GM21528 (cell line): ENCODE measurements at regions not wholly inside any gene's neighbourhood (a gene's known extent, or its start where the extent isn't known, plus 50 kb on each side); places are given as distances from the start of the nearest gene placed in this dataset.
"Not testable (repeated sequence)": the region's sequence is repeated elsewhere in the genome, so short reads cannot be mapped to it uniquely, and the experiment has no call there.

Experiments used
- ATAC-seq: cut with Tn5 transposase; IDR thresholded peaks from one replicate; pipeline ENCODE4 v1.9.1; 2021; ENCODE audit warnings: mild to moderate bottlenecking, moderate library complexity; ENCODE audit not compliant: unreplicated experiment, low FRiP score

DNA sequence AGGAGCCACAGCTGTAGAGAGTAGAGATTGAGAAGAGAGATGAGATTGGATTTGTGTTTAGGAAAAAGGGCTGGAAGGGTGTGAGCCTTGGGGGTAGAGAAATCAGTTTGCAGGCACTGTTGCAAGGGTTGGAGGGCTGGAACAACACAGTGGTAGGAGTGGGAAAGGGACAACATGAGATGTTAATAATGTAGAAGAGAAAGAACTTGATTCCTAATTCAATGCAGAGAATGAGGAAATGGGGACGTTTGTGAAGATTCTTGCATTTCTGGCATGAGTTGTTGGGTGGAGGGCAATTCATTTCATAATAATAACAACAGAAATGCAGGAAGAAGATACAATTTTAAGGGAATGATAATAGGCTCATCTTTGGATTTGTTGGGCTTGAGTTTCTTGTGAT is 141.4 kb upstream of the TBX18 start:
- ATAC-seq = no peak

DNA sequence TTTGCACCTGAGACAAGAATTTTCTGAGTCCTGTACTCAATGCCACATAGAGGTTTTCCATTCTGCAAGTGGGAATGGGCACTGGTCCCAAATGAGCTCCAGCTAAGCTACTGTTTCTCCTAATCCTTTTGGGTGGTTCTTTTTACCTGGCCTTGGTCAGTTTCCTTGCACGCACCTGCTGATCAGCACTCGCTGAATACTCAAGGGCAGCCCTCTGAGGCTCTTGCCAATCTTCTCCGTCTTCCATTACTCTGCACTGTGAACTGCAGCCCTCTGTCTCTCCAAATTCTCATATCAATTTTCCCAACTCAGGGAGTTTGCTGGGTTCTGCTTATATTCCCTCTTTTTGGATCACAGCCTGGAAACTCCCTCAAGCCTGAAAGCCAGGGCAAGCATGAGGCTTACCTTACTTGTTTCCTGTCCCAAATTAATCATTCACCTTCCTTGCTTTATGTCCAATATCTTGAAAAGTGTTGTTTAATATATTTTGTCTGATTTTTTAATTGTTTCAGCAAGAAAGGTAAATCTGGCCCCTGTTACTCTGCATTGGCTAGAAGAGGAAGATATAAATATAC is 138.0 kb upstream of the TBX18 start:
- ATAC-seq = no peak

DNA sequence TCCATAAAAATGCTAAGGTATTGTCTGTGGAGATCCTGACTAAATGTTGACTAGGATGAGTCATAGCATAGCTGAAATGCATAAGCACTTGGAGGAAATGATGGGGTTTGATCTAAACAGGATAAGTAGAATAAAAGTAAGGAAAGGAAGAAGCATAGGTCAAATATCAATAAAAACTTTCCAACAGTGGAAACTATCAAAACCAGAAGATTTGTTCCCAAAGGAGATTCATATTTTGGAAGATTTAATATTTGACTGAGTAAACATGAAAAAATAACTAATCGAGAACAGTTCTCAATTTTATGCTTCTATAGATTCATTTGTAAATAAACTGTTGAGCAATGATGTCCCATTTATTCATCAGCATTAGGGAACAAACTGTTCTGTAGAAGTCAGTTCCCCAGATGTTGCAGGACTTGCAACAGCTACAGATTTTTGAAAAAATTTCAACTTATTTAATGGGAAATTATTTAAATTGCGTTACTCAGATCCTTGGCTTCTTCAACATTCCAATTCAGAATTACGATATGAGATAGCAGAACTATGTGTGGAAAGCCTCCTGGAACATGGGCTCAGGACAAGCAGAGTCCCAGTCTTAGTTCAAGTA is 133.7 kb upstream of the TBX18 start:
- ATAC-seq = no peak

DNA sequence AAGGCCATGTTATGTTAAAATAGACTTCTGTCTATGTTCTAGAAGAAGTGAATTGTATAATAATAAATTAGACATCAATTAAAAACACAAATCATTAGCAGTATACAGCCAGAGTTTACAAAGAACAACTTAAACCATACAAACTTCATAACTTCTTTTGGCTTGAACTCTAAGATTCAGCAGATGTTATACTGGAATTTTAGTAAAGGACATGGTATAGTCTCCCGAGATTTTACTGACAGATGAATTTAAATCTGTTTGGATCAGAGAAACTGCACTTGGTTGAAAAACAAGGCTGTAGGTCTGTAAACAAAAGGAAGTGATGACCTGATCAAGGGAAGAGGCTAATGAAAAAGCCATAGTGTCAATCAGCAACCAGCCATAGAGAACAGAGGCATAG is 132.6 kb upstream of the TBX18 start:
- no peak for ATAC-seq

GRCh38 chr6:84892671-84893070 is 128.3 kb upstream of the TBX18 start:
- no peak for ATAC-seq

GRCh38 chr6:84882768-84883766 is 118.7 kb upstream of the TBX18 start:
- ATAC-seq = no peak

DNA sequence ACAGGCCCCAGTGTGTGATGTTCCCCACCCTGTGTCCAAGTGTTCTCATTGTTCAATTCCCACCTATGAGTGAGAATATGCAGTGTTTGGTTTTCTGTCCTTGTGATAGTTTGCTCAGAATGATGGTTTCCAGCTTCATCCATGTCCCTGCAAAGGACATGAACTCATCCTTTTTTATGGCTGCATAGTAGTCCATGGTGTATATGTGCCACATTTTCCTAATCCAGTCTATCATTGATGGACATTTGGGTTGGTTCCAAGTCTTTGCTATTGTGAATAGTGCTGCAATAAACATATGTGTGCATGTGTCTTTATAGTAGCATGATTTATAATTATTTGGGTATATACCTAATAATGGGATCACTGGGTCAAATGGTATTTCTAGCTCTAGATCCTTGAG is 115.0 kb upstream of the TBX18 start:
- ATAC-seq = not testable (repeated sequence)

GRCh38 chr6:84877515-84878210 is 113.3 kb upstream of the TBX18 start:
- ATAC-seq = no peak

- no peak for ATAC-seq
Observed at GRCh38 chr6:84876723-84877514, 112.5 kb upstream of the TBX18 start.

GRCh38 chr6:84872996-84873723 is 108.8 kb upstream of the TBX18 start:
- ATAC-seq = no peak

GRCh38 chr6:84871925-84872324 is 107.5 kb upstream of the TBX18 start:
- ATAC-seq = no peak

DNA sequence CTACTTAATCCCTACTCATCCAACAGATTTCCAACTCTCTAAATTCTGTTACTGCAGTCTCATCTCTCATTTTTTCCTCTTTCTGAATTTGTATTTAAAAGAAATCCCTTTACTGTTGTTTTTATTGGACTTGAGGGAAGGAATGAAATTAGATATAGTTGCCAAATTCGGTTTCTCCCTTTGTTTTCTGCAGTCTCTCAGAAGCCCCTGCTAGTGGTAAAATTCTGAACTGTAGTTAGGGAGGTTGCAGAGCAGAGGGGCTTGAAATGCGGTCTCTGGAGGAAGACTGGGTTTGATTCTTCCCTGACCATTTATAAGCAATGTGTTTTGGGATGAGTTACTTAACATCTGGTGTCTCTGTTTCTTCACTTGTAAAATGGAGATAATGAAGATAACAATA is 106.3 kb upstream of the TBX18 start:
- ATAC-seq = no peak

GRCh38 chr6:84868149-84868548 is 103.8 kb upstream of the TBX18 start:
- no peak for ATAC-seq

GRCh38 chr6:84867521-84867920 is 103.1 kb upstream of the TBX18 start:
- ATAC-seq = no peak

- ATAC-seq = no peak
Observed at GRCh38 chr6:84866715-84867114, 102.3 kb upstream of the TBX18 start.

DNA sequence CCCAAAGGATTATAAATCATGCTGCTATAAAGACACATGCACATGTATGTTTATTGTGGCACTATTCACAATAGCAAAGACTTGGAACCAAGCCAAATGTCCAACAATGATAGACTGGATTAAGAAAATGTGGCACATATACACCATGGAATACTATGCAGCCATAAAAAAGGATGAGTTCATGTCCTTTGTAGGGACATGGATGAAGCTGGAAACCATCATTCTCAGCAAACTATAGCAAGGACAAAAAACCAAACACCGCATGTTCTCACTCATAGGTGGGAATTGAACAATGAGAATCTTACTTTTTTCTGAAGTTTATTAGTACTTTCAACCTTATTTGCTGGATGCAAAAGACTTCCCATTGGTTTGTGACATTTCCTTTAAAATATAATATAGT is 101.0 kb upstream of the TBX18 start:
- ATAC-seq = not testable (repeated sequence)

- ATAC-seq = no peak
Observed at GRCh38 chr6:84862843-84863242, 98.4 kb upstream of the TBX18 start.

- ATAC-seq = no peak
Observed at GRCh38 chr6:84860920-84861319, 96.5 kb upstream of the TBX18 start.

DNA sequence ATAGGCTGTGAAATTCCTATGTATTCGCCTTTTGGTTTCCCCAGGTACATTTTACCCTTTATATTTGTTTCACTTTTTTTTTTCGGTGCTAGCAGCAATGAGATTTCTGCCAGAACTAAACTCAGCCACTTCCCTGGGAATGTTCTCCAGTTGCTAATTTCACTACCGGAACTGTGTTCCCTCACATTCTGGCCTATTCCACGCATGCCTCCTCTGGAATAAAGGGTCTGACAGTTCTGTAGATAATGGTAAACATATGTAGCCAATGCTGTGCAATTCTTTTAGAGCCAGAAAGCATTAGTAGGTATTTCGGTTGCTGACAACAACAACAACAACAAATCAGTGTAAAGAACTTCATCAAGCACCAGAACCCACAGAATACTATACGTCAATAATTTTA is 96.1 kb upstream of the TBX18 start:
- no peak for ATAC-seq
